B cell (primary cell): ENCODE measurements at regions not wholly inside any gene's neighbourhood (a gene's known extent, or its start where the extent isn't known, plus 50 kb on each side); places are given as distances from the start of the nearest gene placed in this dataset.

Source experiments
- EZH2 ChIP-seq: IDR thresholded peaks from 2 replicates; pipeline ENCODE4 v1.6.1; 2012; ENCODE audit warnings: borderline replicate concordance, low read depth, mild to moderate bottlenecking, moderate library complexity, low read length; ENCODE audit not compliant: insufficient read depth, poor library complexity, severe bottlenecking
- TF ChIP-seq, protein P1 (sequence below): fragments of 200-600 bp; IDR thresholded peaks from one replicate; pipeline ENCODE4 v1.8.0; 2022; ENCODE audit warnings: antibody characterized with exemption, mild to moderate bottlenecking

- TF ChIP-seq, protein P1, sequence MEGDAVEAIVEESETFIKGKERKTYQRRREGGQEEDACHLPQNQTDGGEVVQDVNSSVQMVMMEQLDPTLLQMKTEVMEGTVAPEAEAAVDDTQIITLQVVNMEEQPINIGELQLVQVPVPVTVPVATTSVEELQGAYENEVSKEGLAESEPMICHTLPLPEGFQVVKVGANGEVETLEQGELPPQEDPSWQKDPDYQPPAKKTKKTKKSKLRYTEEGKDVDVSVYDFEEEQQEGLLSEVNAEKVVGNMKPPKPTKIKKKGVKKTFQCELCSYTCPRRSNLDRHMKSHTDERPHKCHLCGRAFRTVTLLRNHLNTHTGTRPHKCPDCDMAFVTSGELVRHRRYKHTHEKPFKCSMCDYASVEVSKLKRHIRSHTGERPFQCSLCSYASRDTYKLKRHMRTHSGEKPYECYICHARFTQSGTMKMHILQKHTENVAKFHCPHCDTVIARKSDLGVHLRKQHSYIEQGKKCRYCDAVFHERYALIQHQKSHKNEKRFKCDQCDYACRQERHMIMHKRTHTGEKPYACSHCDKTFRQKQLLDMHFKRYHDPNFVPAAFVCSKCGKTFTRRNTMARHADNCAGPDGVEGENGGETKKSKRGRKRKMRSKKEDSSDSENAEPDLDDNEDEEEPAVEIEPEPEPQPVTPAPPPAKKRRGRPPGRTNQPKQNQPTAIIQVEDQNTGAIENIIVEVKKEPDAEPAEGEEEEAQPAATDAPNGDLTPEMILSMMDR = no peak
- TF ChIP-seq EZH2 = no peak
Observed at GRCh38 chr9:8133606-8134005, 334.0 kb upstream of the DMAC1 start.
